HG03103 (cell line): ENCODE measurements at regions not wholly inside any gene's neighbourhood (a gene's known extent, or its start where the extent isn't known, plus 50 kb on each side); places are given as distances from the start of the nearest gene placed in this dataset.
"Not testable (repeated sequence)": the region's sequence is repeated elsewhere in the genome, so short reads cannot be mapped to it uniquely, and the experiment has no call there.

Experiments
- ATAC-seq: cut with Tn5 transposase; IDR thresholded peaks from one replicate; pipeline ENCODE4 v1.9.1; 2021; ENCODE audit warnings: low read depth; ENCODE audit not compliant: unreplicated experiment

DNA sequence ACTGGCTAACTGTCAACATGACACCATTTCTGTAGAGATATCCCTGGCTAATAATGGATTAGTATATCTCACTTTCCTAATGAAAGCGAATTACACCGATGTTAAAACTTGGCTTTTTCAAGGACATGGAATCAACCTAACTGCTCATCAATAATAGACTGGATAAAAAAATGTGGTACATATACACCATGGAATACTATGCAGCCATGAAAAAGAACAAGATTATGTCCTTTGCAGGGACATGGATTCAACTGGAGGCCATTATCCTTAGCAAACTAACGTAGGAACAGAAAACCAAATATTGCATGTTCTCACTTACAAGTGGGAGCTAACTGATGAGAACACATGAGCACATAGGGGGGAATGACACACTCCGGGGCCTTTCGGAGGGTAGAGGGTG lies 62.6 kb downstream of the ZIC1 start:
- no peak for ATAC-seq

DNA sequence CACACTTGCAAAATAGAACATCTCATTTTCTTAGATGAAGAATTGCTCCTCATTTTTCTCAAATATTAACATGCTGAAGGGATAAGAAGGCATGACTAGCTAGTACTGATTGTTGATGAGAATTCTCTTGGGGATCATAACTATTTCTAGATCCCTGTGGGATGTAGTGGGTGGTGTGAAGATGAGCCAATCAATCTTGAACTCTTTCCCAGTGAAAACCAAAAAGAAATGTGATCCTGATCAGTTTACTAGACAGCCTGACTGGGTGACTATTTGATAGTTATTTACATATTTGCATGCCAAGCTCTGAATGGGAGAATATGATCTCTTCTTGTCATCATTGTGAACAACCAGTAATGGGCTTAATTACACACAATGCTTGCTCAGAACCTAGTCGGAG lies 63.7 kb downstream of the ZIC1 start:
- no peak for ATAC-seq

GRCh38 chr3:147483145-147483544 lies 74.0 kb downstream of the ZIC1 start:
- no peak for ATAC-seq

GRCh38 chr3:147483578-147483977 lies 74.4 kb downstream of the ZIC1 start:
- ATAC-seq: no peak

DNA sequence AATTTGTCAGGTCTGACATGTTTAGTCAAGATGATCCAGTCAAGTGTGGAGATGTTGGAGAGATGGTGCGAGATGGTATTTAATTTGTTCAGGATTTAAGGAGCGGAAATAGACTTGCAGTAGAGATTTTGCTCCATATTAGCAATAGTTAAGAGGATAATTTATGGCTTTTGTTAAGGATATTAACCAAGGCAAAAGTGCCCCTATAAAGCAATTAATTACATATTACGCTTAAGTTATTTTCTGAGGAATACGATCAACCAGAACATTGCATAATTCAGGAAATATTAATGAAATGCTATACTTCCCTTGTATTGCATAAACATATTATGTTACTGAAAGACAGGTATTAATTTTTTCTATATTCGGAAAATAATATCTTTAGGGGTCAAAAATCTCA lies 83.9 kb downstream of the ZIC1 start:
- no peak for ATAC-seq

DNA sequence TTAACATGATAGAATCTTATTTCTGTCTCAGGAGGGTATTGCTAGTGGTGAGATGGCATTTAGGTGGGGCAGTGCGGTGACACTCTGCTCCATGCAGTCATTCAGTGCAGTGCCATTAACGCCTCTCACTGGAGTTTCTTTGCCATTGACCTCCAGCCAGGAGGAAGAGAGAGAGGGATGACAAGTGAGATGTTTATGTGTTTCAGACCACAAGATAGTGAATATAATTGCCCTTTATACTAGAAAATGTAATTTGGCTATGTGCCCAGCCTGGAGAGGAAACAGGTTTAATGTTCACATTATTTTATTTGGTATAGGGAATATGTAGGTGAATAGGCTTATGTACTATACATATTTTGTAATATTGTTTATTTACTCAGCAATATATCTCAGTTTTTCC lies 84.5 kb downstream of the ZIC1 start:
- ATAC-seq: no peak

DNA sequence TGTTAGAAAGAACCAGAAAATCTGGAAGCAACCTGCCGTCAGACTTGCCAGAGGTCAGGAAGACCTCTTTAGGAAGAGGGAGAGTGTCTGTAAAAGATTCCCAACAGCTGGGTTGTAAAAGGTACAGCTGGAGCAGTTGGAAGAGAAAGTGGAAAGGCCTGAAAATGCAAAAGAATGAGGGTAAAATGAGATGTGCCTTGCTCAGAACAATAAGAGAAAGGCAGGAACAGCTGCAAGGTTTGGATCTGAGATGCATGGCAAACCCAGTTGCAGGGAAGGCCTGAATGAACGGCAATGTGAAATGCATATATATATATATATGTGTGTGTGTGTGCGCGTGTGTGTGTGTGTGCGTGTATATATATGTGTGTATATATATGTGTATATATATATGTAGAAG lies 88.1 kb downstream of the ZIC1 start:
- no peak for ATAC-seq

DNA sequence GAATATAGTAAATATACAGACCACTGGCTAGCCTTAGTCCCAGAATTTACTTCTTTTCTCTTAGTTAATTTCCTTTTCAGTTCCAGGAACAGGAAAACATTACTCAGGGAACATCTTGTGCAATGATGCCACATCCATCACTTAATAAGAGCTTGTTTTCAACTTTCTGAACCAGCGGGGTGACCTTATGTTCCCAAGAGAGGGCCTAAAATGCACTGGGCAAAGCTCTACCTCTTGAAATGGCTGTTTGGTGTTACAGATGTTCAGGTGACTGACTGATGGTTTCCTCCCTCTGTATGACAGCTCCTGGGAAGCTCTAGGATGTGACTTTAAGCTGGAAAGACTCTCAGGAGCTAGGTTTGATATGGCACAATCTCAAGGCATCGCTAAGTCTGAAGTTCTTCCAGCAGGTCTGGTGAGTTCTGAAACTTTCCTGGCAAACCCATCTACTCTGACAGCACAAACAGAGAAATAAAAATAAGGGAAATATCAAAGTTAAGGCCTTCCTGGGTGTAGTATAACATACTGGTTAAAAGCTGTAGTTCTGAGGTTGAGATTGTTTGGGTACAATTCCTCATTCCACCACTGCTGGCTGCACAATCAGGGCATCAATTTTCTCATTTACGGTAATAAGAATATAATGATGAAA lies 98.6 kb downstream of the ZIC1 start:
- no peak for ATAC-seq

GRCh38 chr3:147509448-147509847 lies 100.3 kb downstream of the ZIC1 start:
- no peak for ATAC-seq

DNA sequence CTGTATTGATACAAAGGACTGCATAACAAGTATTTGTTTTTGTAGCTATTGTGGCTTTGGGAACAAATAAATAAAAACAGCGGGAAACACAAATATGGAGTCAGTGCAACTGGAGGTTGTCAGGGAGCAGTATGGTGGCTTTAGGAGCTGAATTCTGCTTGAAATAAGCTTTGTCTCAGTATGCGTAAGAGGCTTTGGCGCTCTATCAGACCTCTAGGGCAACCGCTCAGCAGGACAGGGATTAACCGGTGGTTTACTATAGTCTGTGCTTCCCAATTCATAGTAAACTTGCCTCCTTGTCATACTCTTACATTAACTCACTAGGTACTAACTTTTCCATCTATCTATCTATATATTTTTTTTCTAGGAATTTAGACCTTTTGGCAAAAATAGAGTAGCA lies 104.6 kb downstream of the ZIC1 start:
- ATAC-seq: no peak

GRCh38 chr3:147514366-147515160 lies 105.4 kb downstream of the ZIC1 start:
- ATAC-seq: no peak

GRCh38 chr3:147518465-147518864 lies 109.3 kb downstream of the ZIC1 start:
- ATAC-seq: peak; percentile 69

- no peak for ATAC-seq
Observed at GRCh38 chr3:147521646-147522045, 112.5 kb downstream of the ZIC1 start.

DNA sequence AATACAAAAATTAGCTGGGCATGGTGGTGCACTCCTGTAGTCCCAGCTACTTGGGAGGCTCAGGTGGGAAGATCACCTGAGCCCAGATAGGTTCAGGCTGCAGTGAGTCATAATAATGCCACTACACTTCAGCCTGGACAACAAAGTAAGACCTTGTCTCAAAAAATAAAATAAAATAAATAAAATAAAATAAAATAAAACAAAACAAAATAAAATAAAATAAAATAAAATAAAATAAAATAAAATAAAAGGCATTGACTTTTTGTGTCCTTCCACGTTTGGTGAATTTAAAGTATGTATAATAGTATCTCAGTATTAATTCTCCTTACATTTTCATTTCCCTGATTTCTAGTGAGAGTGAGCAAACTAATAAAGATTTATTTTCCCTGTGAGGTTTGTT lies 113.6 kb downstream of the ZIC1 start:
- not testable (repeated sequence) for ATAC-seq

- ATAC-seq: no peak
Observed at GRCh38 chr3:147529551-147529950, 120.4 kb downstream of the ZIC1 start.

DNA sequence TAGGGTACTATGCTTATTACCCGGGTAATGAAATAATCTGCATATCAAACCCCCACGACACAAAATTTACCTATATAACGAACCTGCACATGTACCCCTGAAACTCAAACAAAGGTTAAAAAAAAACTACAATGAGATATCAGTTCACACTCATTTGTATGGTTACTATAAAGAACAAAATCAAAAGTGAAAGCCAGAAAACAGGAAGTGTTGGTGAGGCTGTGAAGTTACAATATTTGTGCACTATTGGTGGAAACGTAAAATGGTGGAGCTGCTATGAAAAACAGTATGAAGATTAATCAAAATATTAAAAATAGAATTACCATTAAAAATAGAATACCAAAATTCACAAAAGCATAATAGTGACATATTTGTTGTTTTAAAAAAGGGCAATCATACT lies 128.9 kb downstream of the ZIC1 start:
- peak; percentile 84 for ATAC-seq

GRCh38 chr3:147540921-147541320 lies 131.8 kb downstream of the ZIC1 start:
- ATAC-seq: no peak

DNA sequence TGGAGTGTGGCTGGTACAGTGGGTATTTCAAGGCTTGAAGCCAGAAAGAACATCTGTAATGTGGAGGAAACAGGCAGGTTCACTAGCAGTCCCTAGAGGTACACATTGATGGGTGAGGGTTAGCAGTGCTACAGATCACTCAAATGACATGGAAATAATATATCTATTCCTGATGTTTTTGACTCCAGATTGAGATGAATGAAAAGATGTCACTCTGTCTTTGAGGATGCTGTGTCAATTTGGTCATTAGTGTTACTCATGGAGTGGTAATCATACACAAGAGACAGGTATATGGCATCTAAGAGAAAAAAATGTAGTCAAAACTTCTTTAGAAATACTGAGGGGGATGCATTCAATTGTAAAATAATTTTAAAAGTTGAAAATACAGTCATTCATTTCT lies 135.1 kb downstream of the ZIC1 start:
- no peak for ATAC-seq

DNA sequence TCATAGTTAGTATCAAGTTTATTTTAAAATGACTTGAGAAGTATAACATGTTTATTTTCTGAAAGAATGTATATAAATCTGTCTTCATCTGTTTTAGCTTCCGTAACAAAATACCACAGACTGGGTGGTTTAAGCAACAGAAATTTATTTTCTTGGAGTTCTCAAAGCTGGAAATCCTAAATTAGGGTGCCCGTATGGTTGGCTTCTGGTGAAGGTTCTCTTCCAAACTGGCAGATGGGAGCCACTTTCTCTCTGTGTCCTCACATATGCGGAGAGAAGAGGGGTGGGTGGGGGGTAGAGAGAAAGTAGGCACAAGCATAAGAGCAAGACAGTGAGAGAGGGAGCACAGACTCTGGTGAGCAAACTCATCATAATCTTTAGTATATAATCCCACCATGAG lies 142.3 kb downstream of the ZIC1 start:
- ATAC-seq: no peak

DNA sequence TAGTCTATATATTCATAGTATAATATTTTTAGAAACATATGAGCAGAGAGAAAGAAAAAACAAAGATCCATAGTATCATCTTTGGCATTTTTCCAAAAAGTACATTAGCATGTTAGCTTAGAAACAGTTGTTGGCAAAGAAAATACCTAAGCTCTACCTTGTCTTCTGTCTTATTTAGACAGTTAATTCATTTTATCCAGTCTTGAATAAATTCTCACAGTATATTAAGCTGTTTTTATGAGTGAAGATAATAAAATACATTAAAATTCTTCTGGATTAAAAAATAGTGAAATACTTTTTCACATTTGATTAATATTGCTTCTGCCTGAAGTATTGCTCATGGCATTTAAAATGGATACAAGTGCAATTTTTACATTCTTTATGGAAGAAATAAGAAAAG lies 145.2 kb downstream of the ZIC1 start:
- ATAC-seq: no peak

DNA sequence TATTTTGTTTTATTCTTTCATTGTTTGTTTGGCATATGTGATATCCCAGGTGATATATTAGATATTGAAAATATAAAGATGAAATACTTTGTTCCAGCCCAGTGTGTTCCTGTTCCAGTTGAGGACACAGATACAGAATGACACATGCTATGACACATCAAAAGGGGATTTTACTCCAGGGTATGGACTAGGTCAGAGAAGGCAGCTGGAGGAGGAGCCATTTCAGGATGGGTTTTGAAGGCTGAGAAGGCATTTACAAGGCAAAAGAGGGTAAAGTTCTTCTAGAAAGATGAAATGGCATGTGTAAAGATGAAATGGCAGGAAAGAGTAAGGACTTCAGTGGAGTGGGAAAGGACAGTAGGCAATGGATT lies 163.8 kb downstream of the ZIC1 start:
- no peak for ATAC-seq

GRCh38 chr3:147574621-147575020 lies 165.5 kb downstream of the ZIC1 start:
- no peak for ATAC-seq
